ENCODE measurements at regions not wholly inside any gene's neighbourhood (a gene's known extent, or its start where the extent isn't known, plus 50 kb on each side); places are given as distances from the start of the nearest gene placed in this dataset.

GRCh38 chr6:126461045-126461444 is 121.1 kb downstream of the CENPW start:
- intact Hi-C loops (cut with micrococcal nuclease) = no loop called here
- Histone ChIP-seq H3K4ac (ENCODE audit: low read depth, low read length) (no peak overlapping the region), H3K79me1 (ENCODE audit: low read depth in 1 of 2, low read length in 2 of 2) (no peaks in the 10 kb centered on the region), H2BK20ac (ENCODE audit: low read depth, low read length) (no peak overlapping the region), H4K8ac (ENCODE audit: low read depth in 2 of 2, low read length in 2 of 2) (no peak overlapping the region), H2AK5ac (ENCODE audit: low read depth, low read length) (no peak overlapping the region), H4K5ac (ENCODE audit: low read depth, low read length) (no peak overlapping the region), H3K23ac (ENCODE audit: low read depth, low read length) (no peak overlapping the region), H3K36me3 (ENCODE audit: control insufficient read depth, insufficient read depth, low read length) (no peaks in the 10 kb centered on the region), H2BK5ac (ENCODE audit: low read depth, low read length, poor library complexity, severe bottlenecking) (no peak overlapping the region), H2AFZ (replicated peaks; ENCODE audit: low read length, poor library complexity) (no peak overlapping the region), H4K20me1 (ENCODE audit: insufficient read depth, low read length) (no peaks in the 10 kb centered on the region), H3K27me3 (ENCODE audit: control insufficient read depth, insufficient read depth, low read length) (no peaks in the 10 kb centered on the region), H3K14ac (replicated peaks; ENCODE audit: low read depth, low read length) (no peak overlapping the region), H3K9me1 (ENCODE audit: insufficient read depth, low read length) (no peaks in the 10 kb centered on the region), H3K56ac (ENCODE audit: extremely low read depth, insufficient read depth, low read length) (no peak overlapping the region), H3K4me2 (ENCODE audit: low read depth, low read length) (no peak overlapping the region), H3K9me3 (ENCODE audit: control insufficient read depth, insufficient read depth, low read length) (no peaks in the 10 kb centered on the region), H3K18ac (ENCODE audit: low read depth, low read length) (no peak overlapping the region), H3K4me3 (ENCODE audit: insufficient read depth, low read depth, low read length) (no peak overlapping the region), H4K91ac (ENCODE audit: insufficient read depth, low read depth, low read length) (no peak overlapping the region), H3K9ac (ENCODE audit: low read depth, low read length) (no peak overlapping the region), H3K4me1 (ENCODE audit: control insufficient read depth, insufficient read depth, low read length) (no peaks in the 10 kb centered on the region), H2BK15ac (ENCODE audit: low read depth, low read length) (no peak overlapping the region), H2BK120ac (ENCODE audit: low read depth, low read length) (no peak overlapping the region), H3K27ac (ENCODE audit: insufficient read depth, low read length) (no peak overlapping the region), H2AK9ac (replicated peaks; ENCODE audit: low read depth, low read length, poor library complexity) (no peak overlapping the region)
- POLR2A ChIA-PET (ENCODE audit: unreplicated experiment) = no interaction called here
- BruUV-seq (replicated peaks) = no TSS peak
- WGBS, 2 experiments (ENCODE audit: extremely low coverage in 2 of 2, insufficient read length in 1 of 2) = no CpG with 5 or more reads among the region's 6 CpGs
- in situ Hi-C loops (cut with MboI; ENCODE audit: low sequenced_read_pairs) = no loop called here
- DNase-seq (no peak), ATAC-seq (ENCODE audit: low read depth) (no peak)
- dilution Hi-C loops (cut with HindIII; ENCODE audit: low sequenced_read_pairs, unreplicated experiment) = no loop called here
- CTCF ChIA-PET = no interaction called here
- TF ChIP-seq RFX5 (IDR thresholded peaks at IDR 0.05; ENCODE audit: low read depth, low read length) (no peak), BHLHE40 (IDR thresholded peaks at IDR 0.05; ENCODE audit: low read depth, low read length) (no peak), CEBPB (IDR thresholded peaks at IDR 0.05; ENCODE audit: low read depth, low read length) (no peak), MAZ (IDR thresholded peaks at IDR 0.05; ENCODE audit: borderline replicate concordance, low read depth, low read length) (no peak), POLR2A (IDR thresholded peaks at IDR 0.05; ENCODE audit: low read depth, low read length) (no peak), SMC3 (IDR thresholded peaks at IDR 0.05; ENCODE audit: low read depth, low read length) (no peak), MXI1 (IDR thresholded peaks at IDR 0.05; ENCODE audit: borderline replicate concordance, low read depth, low read length) (no peak), NFE2L2 (IDR thresholded peaks at IDR 0.05; ENCODE audit: low read depth, low read length) (no peak), CHD1 (IDR thresholded peaks at IDR 0.05; ENCODE audit: low read depth, low read length) (no peak), RAD21 (IDR thresholded peaks at IDR 0.05; ENCODE audit: low read length) (no peak), MAFK (IDR thresholded peaks at IDR 0.05; ENCODE audit: low read depth, low read length) (no peak), CTCF (conservative IDR thresholded peaks at IDR 0.05; ENCODE audit: low read depth, low read length) (no peak), FOS (IDR thresholded peaks at IDR 0.05; ENCODE audit: low read depth, low read length) (no peak), RCOR1 (IDR thresholded peaks at IDR 0.05; ENCODE audit: insufficient replicate concordance, low read length) (no peak), USF2 (IDR thresholded peaks at IDR 0.05; ENCODE audit: low read depth, low read length) (no peak)
- TF ChIP-seq, protein P1, sequence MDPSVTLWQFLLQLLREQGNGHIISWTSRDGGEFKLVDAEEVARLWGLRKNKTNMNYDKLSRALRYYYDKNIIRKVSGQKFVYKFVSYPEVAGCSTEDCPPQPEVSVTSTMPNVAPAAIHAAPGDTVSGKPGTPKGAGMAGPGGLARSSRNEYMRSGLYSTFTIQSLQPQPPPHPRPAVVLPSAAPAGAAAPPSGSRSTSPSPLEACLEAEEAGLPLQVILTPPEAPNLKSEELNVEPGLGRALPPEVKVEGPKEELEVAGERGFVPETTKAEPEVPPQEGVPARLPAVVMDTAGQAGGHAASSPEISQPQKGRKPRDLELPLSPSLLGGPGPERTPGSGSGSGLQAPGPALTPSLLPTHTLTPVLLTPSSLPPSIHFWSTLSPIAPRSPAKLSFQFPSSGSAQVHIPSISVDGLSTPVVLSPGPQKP (IDR thresholded peaks at IDR 0.05; ENCODE audit: borderline replicate concordance, low read depth, low read length) = no peak
